HG03558 (cell line): ENCODE measurements at regions not wholly inside any gene's neighbourhood (a gene's known extent, or its start where the extent isn't known, plus 50 kb on each side); places are given as distances from the start of the nearest gene placed in this dataset.
"Not testable (repeated sequence)": the region's sequence is repeated elsewhere in the genome, so short reads cannot be mapped to it uniquely, and the experiment has no call there.

ENCODE experiments used
- ATAC-seq: cut with Tn5 transposase; IDR thresholded peaks from one replicate; pipeline ENCODE4 v1.9.1; 2021; ENCODE audit warnings: moderate number of reproducible peaks; ENCODE audit not compliant: unreplicated experiment; ENCODE audit errors: extremely low read depth

DNA sequence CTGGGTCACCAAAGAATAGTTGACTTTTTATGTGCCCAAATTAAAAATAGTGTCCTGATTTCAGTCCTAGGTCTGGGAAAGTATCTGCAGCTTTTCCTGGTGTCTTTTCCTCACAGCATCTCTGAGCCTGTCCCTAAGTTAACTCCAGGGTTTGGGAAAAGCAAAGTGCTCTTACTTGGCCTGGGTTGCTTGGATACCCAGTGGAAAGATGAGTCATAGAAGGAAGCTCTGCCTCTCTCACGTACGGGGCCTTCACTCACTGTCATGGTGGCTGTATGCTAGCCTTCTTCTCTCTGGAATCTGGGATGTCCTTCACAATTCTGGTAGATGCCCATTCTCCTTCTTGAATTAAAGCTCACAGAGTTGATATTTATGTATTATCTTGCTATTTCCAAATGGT is 607.3 kb downstream of the ANKRD50 start:
- no peak for ATAC-seq

- no peak for ATAC-seq
Measured at GRCh38 chr4:124111411-124111810, 601.1 kb downstream of the ANKRD50 start.

- no peak for ATAC-seq
Measured at GRCh38 chr4:124111922-124112321, 600.6 kb downstream of the ANKRD50 start.

GRCh38 chr4:124118061-124118460 is 594.5 kb downstream of the ANKRD50 start:
- no peak for ATAC-seq

DNA sequence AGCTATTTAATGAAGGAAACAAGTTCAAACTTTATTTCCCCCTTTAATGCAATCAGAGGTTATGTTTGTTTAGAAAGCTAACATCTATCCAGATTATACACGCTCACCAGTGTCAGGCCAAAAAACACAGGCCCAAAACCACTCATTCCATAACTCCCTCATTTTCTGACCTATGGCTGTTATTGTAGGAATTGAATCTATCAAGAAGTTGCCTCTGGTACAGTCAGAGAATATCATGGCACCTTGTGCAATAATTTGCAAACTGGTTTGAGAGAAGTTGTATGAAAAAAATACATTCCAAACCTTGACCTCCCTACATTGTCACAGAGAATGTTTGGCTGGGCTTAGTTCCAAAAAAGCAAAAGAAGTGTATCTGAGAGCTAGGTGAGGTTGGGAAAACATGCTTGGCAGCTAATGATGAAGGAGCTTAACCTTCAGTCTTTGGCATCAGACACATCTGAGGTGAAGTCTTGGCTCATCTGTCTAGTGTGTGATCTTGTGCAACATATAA is 591.0 kb downstream of the ANKRD50 start:
- no peak for ATAC-seq

- ATAC-seq: no peak
Measured at GRCh38 chr4:124123181-124123580, 589.4 kb downstream of the ANKRD50 start.

GRCh38 chr4:124123721-124124120 is 588.8 kb downstream of the ANKRD50 start:
- ATAC-seq: no peak

DNA sequence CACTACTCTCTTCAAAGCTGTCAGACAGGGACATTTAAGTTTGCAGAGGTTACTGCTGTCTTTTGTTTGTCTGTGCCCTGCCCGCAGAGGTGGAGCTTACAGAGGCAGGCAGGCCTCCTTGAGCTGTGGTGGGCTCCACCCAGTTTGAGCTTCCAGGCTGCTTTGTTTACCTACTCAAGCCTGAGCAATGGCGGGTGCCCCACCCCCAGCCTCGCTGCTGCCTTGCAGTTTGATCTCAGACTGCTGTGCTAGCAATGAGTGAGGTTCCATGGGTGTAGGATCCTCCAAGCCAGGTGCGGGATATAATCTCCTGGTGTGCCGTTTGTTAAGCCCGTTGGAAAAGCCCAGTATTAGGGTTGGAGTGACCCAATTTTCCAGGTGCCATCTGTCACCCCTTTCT is 581.2 kb downstream of the ANKRD50 start:
- ATAC-seq: not testable (repeated sequence)

GRCh38 chr4:124132161-124132560 is 580.4 kb downstream of the ANKRD50 start:
- ATAC-seq: no peak

DNA sequence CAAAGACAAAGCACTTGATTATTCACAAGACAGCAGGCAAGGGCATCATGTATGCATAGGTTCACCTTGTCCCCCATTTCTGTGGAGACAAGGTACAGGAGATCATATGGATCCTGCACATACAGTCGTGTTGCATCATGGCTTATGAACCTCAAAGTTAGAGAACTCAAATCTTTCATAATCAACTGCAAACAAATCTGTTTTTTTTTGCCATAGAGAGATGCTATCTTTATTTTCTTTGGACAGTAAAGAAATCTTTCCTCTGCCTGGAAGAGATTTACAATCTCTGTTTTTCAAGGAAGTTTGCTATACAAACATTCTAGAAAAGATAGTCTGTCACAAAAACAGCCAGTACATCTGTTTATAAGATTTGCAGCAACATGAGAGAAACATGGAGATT is 578.8 kb downstream of the ANKRD50 start:
- no peak for ATAC-seq

- ATAC-seq: no peak
Measured at GRCh38 chr4:124135409-124135813, 577.1 kb downstream of the ANKRD50 start.

GRCh38 chr4:124139044-124139443 is 573.5 kb downstream of the ANKRD50 start:
- ATAC-seq: no peak

DNA sequence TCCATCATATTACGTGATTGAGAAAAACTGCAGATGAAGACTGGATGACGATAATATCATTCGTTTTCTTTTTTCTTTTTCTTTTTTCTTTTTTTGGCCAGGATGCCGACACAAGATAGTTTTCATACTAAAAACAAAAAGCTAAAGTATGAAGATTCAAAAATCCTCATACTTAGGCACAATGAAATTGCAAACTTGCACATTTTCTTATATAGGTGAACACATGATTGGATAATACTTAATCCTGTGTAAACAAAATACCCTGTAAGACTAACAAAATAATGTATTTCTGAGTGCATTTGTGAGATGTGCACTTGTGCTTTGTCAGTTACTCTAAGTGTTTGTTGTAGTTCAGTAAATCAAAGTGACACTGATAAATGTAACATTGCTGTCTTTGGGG is 568.9 kb downstream of the ANKRD50 start:
- ATAC-seq: no peak

GRCh38 chr4:124144238-124144654 is 568.3 kb downstream of the ANKRD50 start:
- ATAC-seq: no peak

DNA sequence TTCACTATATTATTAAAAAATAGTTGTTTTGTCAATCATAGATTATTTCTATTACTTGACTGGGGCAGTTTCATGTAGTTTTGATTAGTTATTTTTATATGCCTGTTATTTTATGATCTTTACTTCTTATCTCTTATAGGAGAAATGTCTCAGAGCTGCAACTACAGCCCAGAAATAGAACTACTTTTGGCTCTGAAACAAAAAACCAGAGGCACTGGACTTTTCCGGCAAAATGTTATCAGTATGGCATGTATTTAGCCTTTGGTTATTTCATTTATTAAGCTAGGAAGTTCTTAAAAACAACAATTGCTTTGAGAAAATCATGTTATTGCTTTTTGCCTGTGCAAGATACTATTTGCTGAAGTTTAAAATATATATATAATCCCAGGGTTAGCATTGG is 566.5 kb downstream of the ANKRD50 start:
- no peak for ATAC-seq

DNA sequence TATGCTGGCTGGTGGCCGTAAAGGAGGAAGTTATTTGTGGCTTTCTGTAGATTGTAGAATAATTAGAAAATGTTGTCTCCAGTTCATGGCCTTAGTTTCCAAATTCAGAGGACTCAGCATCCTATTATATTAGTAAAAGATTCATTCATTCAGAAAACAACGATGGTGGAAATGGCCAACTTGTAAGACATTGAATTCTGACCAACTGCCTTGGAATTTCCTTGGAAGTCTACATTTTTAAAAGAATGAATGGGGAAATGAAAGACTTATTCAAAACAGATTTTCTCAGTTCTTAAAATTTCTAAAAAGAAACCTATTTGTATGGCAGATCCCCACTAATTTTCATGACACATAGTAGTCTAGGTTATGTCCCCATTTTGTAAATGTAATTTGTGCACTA is 561.5 kb downstream of the ANKRD50 start:
- ATAC-seq: no peak

- no peak for ATAC-seq
Measured at GRCh38 chr4:124152132-124152531, 560.4 kb downstream of the ANKRD50 start.

DNA sequence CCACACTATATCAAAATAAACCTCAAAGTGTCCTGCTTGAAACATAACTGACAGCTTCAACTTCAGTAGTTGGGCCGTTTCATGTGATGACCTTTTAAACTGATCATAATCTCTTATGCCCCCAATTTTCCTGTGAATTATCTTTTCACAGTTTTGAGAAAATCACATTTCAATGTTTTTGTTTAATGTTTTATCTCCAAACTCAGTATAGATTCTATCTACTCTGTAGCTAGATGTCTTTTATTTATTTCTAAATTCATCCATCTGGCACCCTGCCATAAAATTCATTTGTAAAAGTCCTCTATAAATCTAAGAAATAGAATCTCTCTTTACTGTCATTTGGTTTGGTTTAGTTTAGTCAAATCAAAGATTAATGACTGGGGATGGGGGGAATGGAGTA is 557.3 kb downstream of the ANKRD50 start:
- no peak for ATAC-seq

DNA sequence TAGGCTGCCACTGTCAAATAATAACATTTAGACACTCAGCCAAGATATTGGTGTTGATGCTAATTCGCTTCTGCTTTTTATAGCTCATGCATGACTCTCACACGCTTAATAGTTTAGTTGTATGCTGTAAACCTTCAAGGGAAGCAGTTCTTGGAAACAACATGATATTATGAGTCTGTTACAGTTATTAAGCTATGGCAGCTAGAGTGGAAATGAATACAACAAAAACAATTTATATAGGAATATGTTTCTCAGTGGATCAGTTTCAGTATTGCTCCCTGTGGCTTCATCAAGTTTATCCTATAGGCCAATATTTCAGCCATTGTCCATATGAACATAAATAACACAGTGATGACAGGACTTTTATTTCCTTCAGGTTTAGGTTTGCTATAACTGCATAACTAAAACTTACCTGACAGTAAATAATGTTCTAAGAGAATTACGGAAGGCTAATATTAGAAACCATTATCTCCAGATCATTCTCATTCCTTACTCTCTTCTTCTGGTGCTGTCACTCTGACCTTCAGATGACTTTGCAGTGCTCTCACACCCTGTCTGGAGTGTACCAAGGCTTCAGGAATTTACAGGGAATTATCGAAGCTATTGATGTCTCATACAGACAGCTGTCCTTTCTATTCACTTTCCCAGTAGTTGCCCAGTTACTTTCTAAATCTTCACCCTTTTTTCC is 555.0 kb downstream of the ANKRD50 start:
- ATAC-seq: no peak

GRCh38 chr4:124163401-124163800 is 549.1 kb downstream of the ANKRD50 start:
- ATAC-seq: no peak

DNA sequence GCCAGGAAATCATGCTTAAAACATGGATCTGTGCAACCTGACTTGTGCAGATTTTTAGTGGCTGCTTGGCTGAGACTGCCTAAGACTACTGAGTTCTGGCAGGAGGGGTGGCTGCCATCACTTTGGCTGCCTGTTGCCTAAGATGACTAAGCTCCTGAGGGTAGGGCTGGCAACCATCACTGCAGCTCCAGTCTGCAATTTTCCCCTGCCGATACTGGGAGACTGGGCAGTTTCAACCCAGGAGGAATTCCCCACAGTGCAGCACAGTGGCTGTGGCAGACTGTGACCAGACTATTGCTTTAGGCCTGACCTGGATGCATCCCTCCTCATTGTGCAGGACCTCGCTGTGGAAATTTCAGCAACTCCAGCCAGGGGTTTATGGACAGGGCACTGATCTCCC is 544.9 kb downstream of the ANKRD50 start:
- no peak for ATAC-seq

GRCh38 chr4:124169524-124169923 is 543.0 kb downstream of the ANKRD50 start:
- not testable (repeated sequence) for ATAC-seq
